ENCODE measurements at regions not wholly inside any gene's neighbourhood (a gene's known extent, or its start where the extent isn't known, plus 50 kb on each side); places are given as distances from the start of the nearest gene placed in this dataset.

DNA sequence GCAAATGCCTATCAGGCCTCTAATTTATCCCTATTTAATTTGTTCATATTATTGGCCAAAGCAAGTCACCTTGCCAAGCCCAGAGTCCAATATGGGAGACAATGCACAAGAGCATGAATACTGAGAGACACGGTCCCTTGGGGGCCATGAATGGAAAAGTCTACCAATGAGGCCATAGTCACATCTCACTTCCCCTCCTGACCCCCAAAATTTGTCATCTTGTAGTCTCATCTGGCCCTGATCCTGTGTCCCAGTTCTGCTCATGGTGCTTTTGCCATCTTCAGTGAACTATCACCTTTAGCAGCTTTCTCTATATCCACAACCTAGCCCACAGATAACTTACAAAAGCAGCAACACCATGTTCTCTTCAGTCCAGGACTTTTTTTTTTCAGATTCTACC, 302.7 kb upstream of the MGAT5 start:
- Histone ChIP-seq H3K27me3 (ENCODE audit: insufficient read depth, low read length) (peaks cover 3% of the 10 kb centered on the region), H3K4me3 (ENCODE audit: low read length) (no peak overlapping the region), H3K4me1 (ENCODE audit: insufficient read depth, low read length) (no peaks in the 10 kb centered on the region), H3K9me3 (ENCODE audit: low read length) (no peaks in the 10 kb centered on the region), H3K36me3 (ENCODE audit: insufficient read depth, low read length) (no peaks in the 10 kb centered on the region), H2AFZ (ENCODE audit: low read depth, low read length) (no peak overlapping the region)

DNA sequence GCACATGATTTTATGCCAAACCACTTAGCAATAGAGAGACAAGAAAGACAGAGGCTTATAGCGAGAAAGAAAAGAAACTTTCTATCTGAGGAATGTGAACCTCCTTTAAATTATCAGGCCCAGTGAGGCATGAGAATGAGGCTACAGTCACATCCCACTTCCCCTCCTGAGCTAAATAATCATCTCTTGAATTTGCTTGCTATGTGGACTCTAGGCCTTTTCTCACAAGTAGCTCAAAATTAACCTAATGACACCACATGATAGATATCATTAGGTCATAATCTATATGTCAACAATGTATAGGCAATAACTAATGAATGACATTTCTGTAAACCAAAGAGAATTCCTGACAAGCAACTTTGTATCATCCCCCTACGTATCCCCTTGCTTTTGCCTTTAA, 301.5 kb upstream of the MGAT5 start:
- no peaks in the 10 kb centered on the region for H3K4me1 ChIP-seq (ENCODE audit: insufficient read depth, low read length)

DNA sequence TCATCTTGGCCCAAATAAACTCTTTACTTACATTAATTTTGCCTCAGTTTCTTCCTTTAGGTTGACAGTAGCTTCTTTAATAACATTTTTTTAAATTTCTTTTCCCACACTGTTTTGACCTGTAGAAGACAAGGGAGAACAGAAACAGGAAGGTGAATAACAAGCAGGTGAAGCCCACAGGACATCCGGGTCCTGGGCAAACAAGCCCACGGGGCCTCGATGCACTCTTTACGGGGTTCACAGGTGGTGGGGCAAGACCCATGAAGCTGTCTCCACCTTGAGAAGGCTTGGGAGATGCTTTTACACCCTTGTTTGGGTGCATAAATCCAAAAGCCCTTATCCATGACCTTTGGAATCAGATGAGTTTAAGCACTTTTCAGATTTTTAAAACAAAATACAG, 301.0 kb upstream of the MGAT5 start:
- H3K36me3 ChIP-seq (ENCODE audit: insufficient read depth, low read length), result no peaks in the 10 kb centered on the region
- H3K9me3 ChIP-seq (ENCODE audit: low read length), result no peaks in the 10 kb centered on the region
- H3K4me3 ChIP-seq (ENCODE audit: low read length), result no peak overlapping the region
- H3K27me3 ChIP-seq (ENCODE audit: insufficient read depth, low read length), result peaks cover 3% of the 10 kb centered on the region
- H2AFZ ChIP-seq (ENCODE audit: low read depth, low read length), result no peak overlapping the region
- no peaks in the 10 kb centered on the region for H3K4me1 ChIP-seq (ENCODE audit: insufficient read depth, low read length)

More for the DNA sequence above, 301.5 kb upstream of the MGAT5 start:
- no peak overlapping the region for H2AFZ ChIP-seq (ENCODE audit: low read depth, low read length)
- H3K4me3 ChIP-seq (ENCODE audit: low read length), result no peak overlapping the region
- H3K27me3 ChIP-seq (ENCODE audit: insufficient read depth, low read length), result peaks cover 3% of the 10 kb centered on the region
- no peaks in the 10 kb centered on the region for H3K36me3 ChIP-seq (ENCODE audit: insufficient read depth, low read length)
- no peaks in the 10 kb centered on the region for H3K9me3 ChIP-seq (ENCODE audit: low read length)

DNA sequence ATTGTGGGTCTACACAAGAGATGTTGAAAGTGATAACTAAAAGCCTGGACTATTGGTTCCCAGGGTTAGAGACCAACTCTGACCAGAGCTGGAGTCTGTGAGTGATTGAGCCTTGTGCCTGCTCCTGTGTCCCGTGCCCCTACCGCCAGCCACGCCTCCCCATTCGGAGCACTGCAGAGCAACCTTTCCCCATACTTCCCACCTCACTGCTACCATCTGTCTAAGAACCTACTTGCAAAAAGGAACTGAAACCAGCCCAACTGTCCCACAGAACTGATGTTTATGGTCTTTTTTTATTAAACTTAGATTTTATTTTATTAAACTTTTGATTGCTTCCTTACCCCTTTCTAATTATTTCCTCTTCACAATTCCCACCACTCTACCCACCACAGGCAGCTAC, 300.3 kb upstream of the MGAT5 start:
- no peaks in the 10 kb centered on the region for H3K36me3 ChIP-seq (ENCODE audit: insufficient read depth, low read length)
- peaks cover 3% of the 10 kb centered on the region for H3K27me3 ChIP-seq (ENCODE audit: insufficient read depth, low read length)
- no peaks in the 10 kb centered on the region for H3K4me1 ChIP-seq (ENCODE audit: insufficient read depth, low read length)
- H3K4me3 ChIP-seq (ENCODE audit: low read length), result no peak overlapping the region
- H3K9me3 ChIP-seq (ENCODE audit: low read length), result no peaks in the 10 kb centered on the region
- no peak overlapping the region for H2AFZ ChIP-seq (ENCODE audit: low read depth, low read length)

DNA sequence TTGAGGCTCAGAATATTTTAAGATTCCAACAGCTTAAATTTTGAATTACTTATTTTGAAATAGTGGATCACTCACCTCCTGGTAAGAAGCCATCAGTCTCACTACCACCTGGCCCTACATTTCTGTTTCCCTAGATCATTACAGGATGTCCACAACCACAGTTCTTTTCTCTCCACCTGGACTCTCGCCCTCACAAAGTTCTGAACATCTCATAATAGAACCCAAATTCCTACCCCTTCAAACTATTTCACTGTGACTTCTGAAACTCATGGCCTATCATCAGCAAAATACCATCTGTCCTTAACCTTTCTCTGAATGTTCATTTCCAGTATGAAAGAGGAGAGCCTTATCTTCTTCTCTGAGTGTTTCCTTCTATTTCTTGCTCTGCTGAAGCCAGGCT, 299.2 kb upstream of the MGAT5 start:
- H3K4me3 ChIP-seq (ENCODE audit: low read length), result no peak overlapping the region
- peaks cover 3% of the 10 kb centered on the region for H3K27me3 ChIP-seq (ENCODE audit: insufficient read depth, low read length)
- H3K4me1 ChIP-seq (ENCODE audit: insufficient read depth, low read length), result no peaks in the 10 kb centered on the region
- H2AFZ ChIP-seq (ENCODE audit: low read depth, low read length), result no peak overlapping the region
- no peaks in the 10 kb centered on the region for H3K36me3 ChIP-seq (ENCODE audit: insufficient read depth, low read length)
- H3K9me3 ChIP-seq (ENCODE audit: low read length), result no peaks in the 10 kb centered on the region

DNA sequence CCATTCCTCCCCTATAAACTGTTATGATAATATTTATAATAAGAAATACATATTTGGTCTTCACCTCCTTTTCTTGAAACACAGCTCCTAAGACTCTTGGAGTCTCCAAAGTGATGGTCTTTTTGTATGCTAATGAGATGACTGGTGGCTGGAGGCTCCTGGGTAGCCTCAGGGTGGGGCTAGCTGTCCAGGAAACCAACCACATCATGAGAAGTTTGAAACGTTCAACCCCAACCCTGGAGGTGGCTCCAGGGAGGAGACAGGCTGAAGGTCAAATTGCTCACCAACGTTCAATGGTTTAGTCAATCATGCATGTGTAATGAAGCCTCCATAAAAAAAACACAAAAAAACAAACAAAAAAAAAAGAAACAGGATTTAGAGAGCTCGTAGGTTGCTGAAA, 298.7 kb upstream of the MGAT5 start:
- Histone ChIP-seq H3K4me3 (ENCODE audit: low read length) (no peak overlapping the region), H2AFZ (ENCODE audit: low read depth, low read length) (no peak overlapping the region), H3K4me1 (ENCODE audit: insufficient read depth, low read length) (no peaks in the 10 kb centered on the region), H3K27me3 (ENCODE audit: insufficient read depth, low read length) (peaks cover 3% of the 10 kb centered on the region), H3K9me3 (ENCODE audit: low read length) (no peaks in the 10 kb centered on the region), H3K36me3 (ENCODE audit: insufficient read depth, low read length) (no peaks in the 10 kb centered on the region)

DNA sequence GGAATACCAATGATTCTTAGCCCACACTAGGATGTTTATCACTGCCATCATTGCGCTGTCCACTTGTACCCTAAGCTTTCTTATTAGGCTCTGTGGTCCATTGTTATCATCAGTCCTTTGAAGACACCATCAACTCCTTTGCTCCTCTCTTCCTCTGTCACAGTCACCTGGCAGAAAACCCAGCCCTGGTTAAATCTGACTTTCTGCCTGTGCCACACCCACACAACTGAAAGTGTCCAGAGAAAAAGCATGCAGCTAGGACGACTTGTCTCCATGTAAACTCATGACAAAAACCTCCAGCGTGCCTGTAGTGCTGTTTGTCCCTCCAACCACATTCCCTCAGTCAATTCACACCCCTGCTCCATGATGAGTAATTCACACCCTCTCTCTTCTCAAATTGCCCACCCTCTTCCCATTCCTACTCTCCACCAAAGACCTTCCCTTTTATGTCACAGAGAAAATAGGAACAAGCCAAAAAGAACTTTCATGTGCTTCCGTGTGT, 297.4 kb upstream of the MGAT5 start:
- no peak overlapping the region for H3K4me3 ChIP-seq (ENCODE audit: low read length)
- H3K36me3 ChIP-seq (ENCODE audit: insufficient read depth, low read length), result no peaks in the 10 kb centered on the region
- peaks cover 3% of the 10 kb centered on the region for H3K27me3 ChIP-seq (ENCODE audit: insufficient read depth, low read length)
- no peak overlapping the region for H2AFZ ChIP-seq (ENCODE audit: low read depth, low read length)
- H3K9me3 ChIP-seq (ENCODE audit: low read length), result no peaks in the 10 kb centered on the region
- H3K4me1 ChIP-seq (ENCODE audit: insufficient read depth, low read length), result no peaks in the 10 kb centered on the region

DNA sequence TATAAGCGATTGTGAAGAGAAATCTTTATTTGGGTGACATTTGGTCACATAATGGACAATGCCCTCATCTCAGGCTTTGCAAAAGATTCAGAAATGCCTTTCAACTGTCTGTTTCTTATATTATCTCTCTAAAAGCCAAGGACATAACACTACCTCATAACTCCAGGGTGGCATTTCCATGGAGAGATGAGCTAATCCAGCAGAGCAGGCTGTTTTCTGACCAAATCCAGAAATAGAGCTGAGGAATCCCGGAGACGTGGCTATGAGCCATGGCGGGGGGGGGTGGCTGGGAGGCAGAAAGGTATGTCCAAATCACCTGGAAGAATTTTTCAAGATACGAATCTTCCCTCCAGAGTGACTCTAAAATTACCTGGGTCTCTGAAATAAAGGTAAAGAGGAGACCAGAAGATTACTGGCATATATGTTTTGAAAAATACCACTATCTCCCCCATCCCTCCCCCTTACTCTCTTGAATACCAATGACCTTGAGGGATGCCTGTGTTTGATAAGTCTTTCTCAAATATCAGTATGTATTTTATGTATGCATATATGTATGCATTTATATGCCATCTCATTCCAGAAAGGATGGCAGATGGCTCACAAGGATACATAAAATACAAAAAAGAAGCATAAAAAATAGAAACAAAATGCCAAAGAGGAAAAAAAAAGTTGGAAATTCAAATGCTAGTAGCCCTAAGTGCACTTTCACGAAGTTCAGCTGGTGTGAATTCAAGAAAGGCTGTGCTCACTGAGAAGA, 296.0 kb upstream of the MGAT5 start:
- H3K36me3 ChIP-seq (ENCODE audit: insufficient read depth, low read length), result no peaks in the 10 kb centered on the region
- H3K4me1 ChIP-seq (ENCODE audit: insufficient read depth, low read length), result no peaks in the 10 kb centered on the region
- no peaks in the 10 kb centered on the region for H3K9me3 ChIP-seq (ENCODE audit: low read length)
- no peaks in the 10 kb centered on the region for H3K27me3 ChIP-seq (ENCODE audit: insufficient read depth, low read length)
- H3K4me3 ChIP-seq (ENCODE audit: low read length), result no peak overlapping the region
- H2AFZ ChIP-seq (ENCODE audit: low read depth, low read length), result no peak overlapping the region

DNA sequence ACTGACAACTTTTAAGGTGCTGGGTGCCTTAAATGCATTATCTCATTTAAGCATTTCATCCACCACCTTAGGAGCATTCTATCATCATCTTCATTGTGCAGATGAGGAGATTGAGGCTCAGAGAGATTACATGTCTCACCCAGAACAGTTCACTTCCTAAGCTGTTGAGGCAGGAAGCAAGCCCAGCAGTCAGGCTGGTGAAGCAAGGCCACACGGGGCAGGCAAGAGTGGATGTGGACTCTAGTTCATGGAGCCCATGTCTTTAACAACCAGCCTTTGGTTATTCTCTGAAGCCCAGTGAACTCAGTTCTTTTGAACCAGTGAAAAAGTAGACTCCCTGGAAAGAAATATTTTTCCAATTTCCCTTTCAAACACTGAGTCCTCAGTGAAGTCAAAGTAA, 294.8 kb upstream of the MGAT5 start:
- no peaks in the 10 kb centered on the region for H3K9me3 ChIP-seq (ENCODE audit: low read length)

DNA sequence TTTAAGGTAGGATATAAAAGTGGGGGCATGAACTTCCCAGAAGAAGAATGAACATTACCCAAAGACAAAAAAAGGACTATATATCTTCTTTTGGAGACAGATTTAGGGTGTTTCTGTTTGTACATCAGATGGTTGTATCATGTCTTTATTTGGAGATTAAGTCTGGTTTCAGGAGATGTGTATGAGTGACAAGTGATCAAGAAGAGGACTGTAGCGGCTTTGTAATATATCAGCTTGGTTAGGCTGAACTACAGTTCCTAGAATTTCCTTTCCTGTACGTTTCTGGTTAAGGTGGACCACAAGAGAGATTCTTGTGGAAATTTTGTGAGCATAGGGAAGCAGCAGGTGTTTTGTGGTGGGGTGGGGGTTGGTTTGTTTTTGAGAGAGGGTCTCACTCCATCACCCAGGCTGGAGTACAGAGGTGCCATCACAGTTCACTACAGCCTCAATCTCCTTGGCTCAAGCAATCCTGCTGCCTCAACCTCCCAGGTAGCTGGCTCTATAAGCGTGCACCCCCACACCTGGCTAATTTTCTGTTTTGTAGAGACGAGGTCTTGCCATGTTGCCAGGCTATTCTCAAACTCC, 287.1 kb upstream of the MGAT5 start:
- Histone ChIP-seq H3K36me3 (ENCODE audit: insufficient read depth, low read length) (no peaks in the 10 kb centered on the region), H3K9me3 (ENCODE audit: low read length) (no peaks in the 10 kb centered on the region), H2AFZ (ENCODE audit: low read depth, low read length) (no peak overlapping the region), H3K27me3 (ENCODE audit: insufficient read depth, low read length) (no peaks in the 10 kb centered on the region), H3K4me3 (ENCODE audit: low read length) (no peak overlapping the region), H3K4me1 (ENCODE audit: insufficient read depth, low read length) (no peaks in the 10 kb centered on the region)

More for the DNA sequence above, 294.8 kb upstream of the MGAT5 start:
- H3K36me3 ChIP-seq (ENCODE audit: insufficient read depth, low read length), result no peaks in the 10 kb centered on the region
- H3K4me3 ChIP-seq (ENCODE audit: low read length), result no peak overlapping the region
- no peaks in the 10 kb centered on the region for H3K27me3 ChIP-seq (ENCODE audit: insufficient read depth, low read length)
- H2AFZ ChIP-seq (ENCODE audit: low read depth, low read length), result no peak overlapping the region
- H3K4me1 ChIP-seq (ENCODE audit: insufficient read depth, low read length), result no peaks in the 10 kb centered on the region

DNA sequence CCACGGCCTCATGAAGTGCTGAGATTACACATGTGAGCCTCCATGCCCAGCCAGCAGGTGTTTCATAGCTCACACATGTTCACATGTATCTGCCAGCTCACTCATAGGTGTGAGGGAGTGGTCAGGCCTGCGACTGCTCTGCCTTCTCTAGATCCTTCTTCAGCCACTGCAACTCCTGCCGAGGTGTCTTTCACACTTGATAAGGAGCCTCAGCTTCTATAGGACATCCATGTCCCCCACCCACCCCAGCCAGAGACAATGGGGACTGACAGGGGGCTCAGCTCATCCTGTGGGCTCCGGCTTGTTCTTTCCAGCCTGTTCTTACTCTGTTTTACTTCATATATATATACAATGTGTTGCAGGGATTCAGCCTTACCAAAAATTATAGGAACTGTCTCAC, 286.5 kb upstream of the MGAT5 start:
- no peaks in the 10 kb centered on the region for H3K36me3 ChIP-seq (ENCODE audit: insufficient read depth, low read length)
- H3K4me3 ChIP-seq (ENCODE audit: low read length), result no peak overlapping the region
- H2AFZ ChIP-seq (ENCODE audit: low read depth, low read length), result no peak overlapping the region
- H3K4me1 ChIP-seq (ENCODE audit: insufficient read depth, low read length), result no peaks in the 10 kb centered on the region
- H3K9me3 ChIP-seq (ENCODE audit: low read length), result no peaks in the 10 kb centered on the region
- H3K27me3 ChIP-seq (ENCODE audit: insufficient read depth, low read length), result no peaks in the 10 kb centered on the region

DNA sequence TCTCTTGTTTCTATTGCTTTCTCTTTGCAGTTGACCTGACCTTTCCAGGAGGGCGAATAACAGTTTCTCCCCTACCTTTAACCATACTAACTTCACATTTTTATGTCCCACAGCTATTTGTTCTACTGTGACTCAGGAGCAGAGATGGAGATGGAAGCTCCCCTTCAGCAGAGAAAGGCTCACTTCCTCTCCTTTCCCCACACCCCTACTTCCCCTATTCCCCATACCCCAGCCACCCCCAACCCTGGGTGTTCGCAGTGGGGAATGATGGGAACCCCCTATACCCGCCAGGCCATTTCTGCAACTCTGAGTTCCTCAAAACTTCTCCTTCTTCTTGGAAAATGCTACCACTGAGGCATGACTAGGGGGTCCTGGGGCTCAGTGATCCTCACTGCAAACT, 285.4 kb upstream of the MGAT5 start:
- Histone ChIP-seq H2AFZ (ENCODE audit: low read depth, low read length) (no peak overlapping the region), H3K4me1 (ENCODE audit: insufficient read depth, low read length) (no peaks in the 10 kb centered on the region), H3K36me3 (ENCODE audit: insufficient read depth, low read length) (no peaks in the 10 kb centered on the region), H3K4me3 (ENCODE audit: low read length) (no peak overlapping the region), H3K9me3 (ENCODE audit: low read length) (no peaks in the 10 kb centered on the region), H3K27me3 (ENCODE audit: insufficient read depth, low read length) (no peaks in the 10 kb centered on the region)

DNA sequence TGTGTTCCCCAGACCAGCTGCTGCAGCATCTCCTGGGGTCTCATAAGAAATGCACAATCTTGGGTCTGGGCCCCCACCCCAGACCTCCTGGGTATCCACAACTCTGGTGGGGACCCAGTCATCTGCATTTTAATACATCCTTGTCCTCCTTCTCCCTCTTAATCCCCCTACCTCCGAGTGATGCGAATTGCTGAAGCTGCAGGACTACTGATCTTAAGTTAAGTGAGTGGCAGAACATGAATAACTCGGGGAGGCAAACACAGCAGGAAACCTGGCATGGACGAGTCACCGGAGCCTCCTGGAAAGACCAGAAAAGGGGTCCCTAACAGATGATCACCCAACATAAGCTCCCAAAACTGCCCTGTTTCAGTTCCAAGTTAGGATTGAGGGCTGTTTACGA, 283.2 kb upstream of the MGAT5 start:
- Histone ChIP-seq H3K4me1 (ENCODE audit: insufficient read depth, low read length) (no peaks in the 10 kb centered on the region), H3K36me3 (ENCODE audit: insufficient read depth, low read length) (no peaks in the 10 kb centered on the region), H2AFZ (ENCODE audit: low read depth, low read length) (no peak overlapping the region), H3K27me3 (ENCODE audit: insufficient read depth, low read length) (no peaks in the 10 kb centered on the region), H3K9me3 (ENCODE audit: low read length) (no peaks in the 10 kb centered on the region), H3K4me3 (ENCODE audit: low read length) (no peak overlapping the region)

DNA sequence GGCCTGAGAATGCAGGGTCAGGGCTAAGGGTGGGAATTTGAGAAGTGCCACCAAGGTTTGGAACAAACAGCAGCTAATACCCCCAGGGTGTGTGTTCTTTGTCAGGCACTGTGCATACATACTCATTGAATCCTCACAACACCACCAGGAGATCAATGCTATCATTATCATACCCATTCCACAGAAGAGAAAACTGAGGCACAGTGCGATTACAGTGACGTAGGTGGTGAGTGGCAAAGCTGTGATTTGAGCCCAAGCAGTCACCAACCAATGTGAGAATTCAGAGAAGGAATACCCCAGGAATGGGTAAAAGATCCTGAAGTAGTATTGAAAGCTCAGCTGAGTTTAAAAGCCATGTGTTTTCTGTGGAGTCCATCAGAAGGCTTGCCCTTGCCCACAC, 281.6 kb upstream of the MGAT5 start:
- no peaks in the 10 kb centered on the region for H3K4me1 ChIP-seq (ENCODE audit: insufficient read depth, low read length)
- no peak overlapping the region for H3K4me3 ChIP-seq (ENCODE audit: low read length)
- H3K9me3 ChIP-seq (ENCODE audit: low read length), result no peaks in the 10 kb centered on the region
- no peaks in the 10 kb centered on the region for H3K36me3 ChIP-seq (ENCODE audit: insufficient read depth, low read length)
- no peak overlapping the region for H2AFZ ChIP-seq (ENCODE audit: low read depth, low read length)
- no peaks in the 10 kb centered on the region for H3K27me3 ChIP-seq (ENCODE audit: insufficient read depth, low read length)
